Osteocyte (in vitro differentiated cells): ENCODE measurements at regions not wholly inside any gene's neighbourhood (a gene's known extent, or its start where the extent isn't known, plus 50 kb on each side); places are given as distances from the start of the nearest gene placed in this dataset.

ENCODE experiments used
- DNase-seq: peaks from one replicate; pipeline ENCODE4 v3.0.0; 2021; ENCODE audit warnings: mixed read lengths; ENCODE audit not compliant: unreplicated experiment; ENCODE audit errors: extremely low spot score
- H3K27ac Mint-ChIP-seq: one replicate; pipeline ENCODE4 v1.8.0; 2021; ENCODE audit warnings: mild to moderate bottlenecking, mixed read lengths; ENCODE audit not compliant: unreplicated experiment
- H3K27me3 Mint-ChIP-seq: one replicate; pipeline ENCODE4 v1.8.0; 2021; ENCODE audit warnings: mixed read lengths; ENCODE audit not compliant: unreplicated experiment
- H3K36me3 Mint-ChIP-seq: one replicate; pipeline ENCODE4 v1.8.0; 2021; ENCODE audit warnings: mixed read lengths; ENCODE audit not compliant: unreplicated experiment
- H3K4me1 Mint-ChIP-seq: one replicate; pipeline ENCODE4 v1.8.0; 2021; ENCODE audit warnings: mixed read lengths; ENCODE audit not compliant: unreplicated experiment
- H3K4me3 Mint-ChIP-seq: one replicate; pipeline ENCODE4 v1.8.0; 2021; ENCODE audit warnings: mild to moderate bottlenecking, moderate library complexity, mixed read lengths; ENCODE audit not compliant: unreplicated experiment
- H3K9me3 Mint-ChIP-seq: one replicate; pipeline ENCODE4 v1.8.0; 2021; ENCODE audit warnings: mixed read lengths; ENCODE audit not compliant: unreplicated experiment
- TF ChIP-seq, protein P1 (sequence below): fragments of 200-600 bp; sonication (generic); IDR thresholded peaks from 2 replicates; pipeline ENCODE4 v1.5.0; 2021; ENCODE audit warnings: antibody characterized with exemption, mild to moderate bottlenecking, moderate library complexity

DNA sequence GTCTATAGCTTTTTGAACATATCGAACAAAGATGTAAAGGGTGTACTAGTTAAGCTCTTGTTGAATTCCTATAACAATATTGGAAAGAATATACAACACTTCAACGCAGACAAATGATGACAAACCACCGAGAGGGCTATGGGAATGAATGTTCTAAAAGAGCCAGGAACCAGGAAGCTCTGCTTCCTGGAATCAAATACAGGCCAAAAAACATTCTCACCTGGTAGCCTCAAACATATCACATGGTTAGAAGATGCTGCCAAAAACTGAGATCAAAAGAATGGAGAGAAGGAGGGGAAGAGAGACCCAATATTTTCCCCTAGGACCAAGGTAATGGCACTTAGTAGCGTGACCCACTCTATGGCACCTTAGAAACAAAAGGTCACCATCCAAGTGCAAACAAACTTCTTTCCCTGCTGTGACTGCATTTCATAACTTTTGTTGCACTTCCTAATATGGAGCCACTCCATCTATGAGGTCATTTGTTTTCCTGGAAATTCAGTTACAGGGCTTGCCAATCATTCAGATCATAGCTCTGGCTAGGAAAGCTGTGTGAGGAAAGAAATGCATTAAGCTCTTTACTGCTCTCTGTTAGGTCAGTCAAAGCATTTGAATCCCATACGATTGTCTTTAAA is 199.2 kb upstream of the NT5E start:
- no peak overlapping the region for H3K27ac Mint-ChIP-seq

DNA sequence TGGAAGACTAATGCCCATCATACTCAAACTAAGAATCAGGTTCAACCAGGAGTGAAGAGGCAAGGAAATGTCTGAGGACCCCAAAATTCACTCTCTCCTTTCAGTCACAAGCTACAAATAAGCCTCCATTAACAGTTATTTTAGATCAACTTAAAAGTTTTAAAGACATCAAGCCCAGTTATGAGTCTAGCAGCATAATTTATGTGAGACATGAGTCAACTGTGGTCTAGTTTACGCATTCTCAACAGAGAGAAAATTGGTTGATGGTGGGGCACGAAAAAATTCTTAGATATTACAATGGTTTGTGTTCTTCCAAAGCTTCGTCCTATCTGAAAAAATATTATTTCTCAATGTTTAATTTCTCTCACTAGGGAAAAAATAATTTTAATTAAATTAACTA is 204.9 kb upstream of the NT5E start:
- H3K27me3 Mint-ChIP-seq = peaks cover 4% of the 10 kb centered on the region
- no peaks in the 10 kb centered on the region for H3K4me1 Mint-ChIP-seq
- H3K9me3 Mint-ChIP-seq = peaks cover 4% of the 10 kb centered on the region
- no peak overlapping the region for H3K4me3 Mint-ChIP-seq
- H3K36me3 Mint-ChIP-seq = no peaks in the 10 kb centered on the region
- TF ChIP-seq, protein P1, sequence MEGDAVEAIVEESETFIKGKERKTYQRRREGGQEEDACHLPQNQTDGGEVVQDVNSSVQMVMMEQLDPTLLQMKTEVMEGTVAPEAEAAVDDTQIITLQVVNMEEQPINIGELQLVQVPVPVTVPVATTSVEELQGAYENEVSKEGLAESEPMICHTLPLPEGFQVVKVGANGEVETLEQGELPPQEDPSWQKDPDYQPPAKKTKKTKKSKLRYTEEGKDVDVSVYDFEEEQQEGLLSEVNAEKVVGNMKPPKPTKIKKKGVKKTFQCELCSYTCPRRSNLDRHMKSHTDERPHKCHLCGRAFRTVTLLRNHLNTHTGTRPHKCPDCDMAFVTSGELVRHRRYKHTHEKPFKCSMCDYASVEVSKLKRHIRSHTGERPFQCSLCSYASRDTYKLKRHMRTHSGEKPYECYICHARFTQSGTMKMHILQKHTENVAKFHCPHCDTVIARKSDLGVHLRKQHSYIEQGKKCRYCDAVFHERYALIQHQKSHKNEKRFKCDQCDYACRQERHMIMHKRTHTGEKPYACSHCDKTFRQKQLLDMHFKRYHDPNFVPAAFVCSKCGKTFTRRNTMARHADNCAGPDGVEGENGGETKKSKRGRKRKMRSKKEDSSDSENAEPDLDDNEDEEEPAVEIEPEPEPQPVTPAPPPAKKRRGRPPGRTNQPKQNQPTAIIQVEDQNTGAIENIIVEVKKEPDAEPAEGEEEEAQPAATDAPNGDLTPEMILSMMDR = no peak
- DNase-seq = no peak
- no peak overlapping the region for H3K27ac Mint-ChIP-seq

More for the DNA sequence above, 199.2 kb upstream of the NT5E start:
- peaks cover 8% of the 10 kb centered on the region for H3K27me3 Mint-ChIP-seq
- no peaks in the 10 kb centered on the region for H3K36me3 Mint-ChIP-seq
- DNase-seq = no peak
- H3K9me3 Mint-ChIP-seq = peaks cover 9% of the 10 kb centered on the region
- TF ChIP-seq, protein P1 = no peak
- H3K4me3 Mint-ChIP-seq = no peak overlapping the region
- no peaks in the 10 kb centered on the region for H3K4me1 Mint-ChIP-seq

DNA sequence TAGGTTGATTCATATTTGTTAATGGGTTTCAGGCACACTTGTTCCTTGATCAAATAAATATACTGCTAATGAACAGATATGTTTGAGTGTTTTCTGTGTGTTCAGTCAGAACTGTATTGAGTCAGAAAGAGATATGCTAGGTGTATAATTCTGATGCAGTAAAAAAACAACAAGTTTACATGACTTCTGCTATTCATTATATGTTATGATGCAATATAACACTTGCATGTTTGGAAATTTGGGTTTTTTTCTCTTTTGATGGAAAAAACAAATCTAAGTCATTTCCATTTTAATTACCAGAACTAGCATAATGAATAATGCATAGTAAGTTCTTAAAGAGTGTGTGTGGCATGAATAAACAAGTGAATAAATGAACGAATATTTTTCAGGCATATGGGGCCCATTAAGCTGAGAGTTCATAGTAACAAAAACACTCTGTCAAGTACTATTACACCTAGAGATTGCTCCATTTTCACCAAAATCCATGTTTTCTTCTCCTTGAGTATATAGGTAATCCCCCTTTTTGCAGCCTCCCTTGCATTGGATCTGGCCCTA is 208.3 kb upstream of the NT5E start:
- Mint-ChIP-seq H3K27ac (no peak overlapping the region), H3K27me3 (peaks cover 4% of the 10 kb centered on the region), H3K4me1 (no peaks in the 10 kb centered on the region), H3K9me3 (no peaks in the 10 kb centered on the region), H3K4me3 (no peak overlapping the region), H3K36me3 (no peaks in the 10 kb centered on the region)
- TF ChIP-seq, protein P1 = no peak
- no peak for DNase-seq

DNA sequence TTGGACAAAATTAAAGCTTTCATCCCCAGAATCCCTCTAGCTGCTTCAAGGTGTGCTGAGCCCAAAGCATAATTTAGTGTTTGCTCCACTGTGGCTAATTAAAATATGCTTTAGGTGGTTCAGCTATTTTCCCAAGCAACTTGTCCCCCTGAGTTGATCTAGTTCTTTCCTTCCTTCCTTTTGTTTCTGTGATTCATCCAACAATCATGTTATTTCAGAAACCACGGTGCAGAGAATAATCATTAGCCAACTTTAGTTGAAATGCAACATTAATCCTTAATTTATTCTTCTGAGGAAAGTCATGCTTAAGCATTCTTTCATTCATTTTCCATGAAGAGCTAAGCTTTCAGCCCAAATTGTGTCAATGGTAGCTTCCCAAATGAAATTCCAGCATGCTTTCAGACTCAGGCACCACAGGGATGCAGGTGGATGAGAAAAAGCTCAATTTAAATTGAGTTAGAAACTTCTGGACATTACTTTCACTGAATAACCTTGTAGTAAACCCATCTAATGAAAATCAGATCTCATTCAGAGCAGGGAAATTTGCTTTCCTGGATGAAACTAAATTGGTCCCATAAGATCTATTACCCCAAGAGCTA is 209.0 kb upstream of the NT5E start:
- no peaks in the 10 kb centered on the region for H3K4me1 Mint-ChIP-seq
- H3K27me3 Mint-ChIP-seq = peaks cover 4% of the 10 kb centered on the region
- no peak for DNase-seq
- no peak overlapping the region for H3K27ac Mint-ChIP-seq
- H3K4me3 Mint-ChIP-seq = no peak overlapping the region
- no peaks in the 10 kb centered on the region for H3K36me3 Mint-ChIP-seq
- TF ChIP-seq, protein P1 = no peak
- no peaks in the 10 kb centered on the region for H3K9me3 Mint-ChIP-seq

DNA sequence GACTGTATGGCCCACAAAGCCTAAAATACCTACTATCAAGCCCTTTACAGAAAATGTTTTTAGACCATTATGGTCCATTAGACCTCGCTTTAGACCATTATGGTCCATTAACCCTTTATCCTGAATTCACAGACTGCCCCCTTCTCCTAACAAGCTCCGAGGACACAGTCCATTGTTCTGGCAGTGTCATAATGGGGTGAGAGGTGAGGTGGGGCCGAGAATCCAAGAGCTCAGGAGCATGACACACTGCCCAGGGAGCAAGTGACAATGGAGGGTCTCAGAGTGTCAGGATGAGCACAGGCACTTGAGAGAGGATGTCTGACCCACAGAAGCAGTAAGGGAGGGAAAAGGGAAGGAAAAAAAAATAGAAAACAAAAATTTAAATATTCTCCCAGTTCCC is 212.4 kb upstream of the NT5E start:
- Mint-ChIP-seq H3K27ac (no peak overlapping the region), H3K36me3 (no peaks in the 10 kb centered on the region), H3K4me3 (no peak overlapping the region), H3K9me3 (no peaks in the 10 kb centered on the region), H3K27me3 (peaks cover 8% of the 10 kb centered on the region), H3K4me1 (no peaks in the 10 kb centered on the region)
- TF ChIP-seq, protein P1 = no peak
- DNase-seq = no peak
